GM18870 (cell line): ENCODE measurements at regions not wholly inside any gene's neighbourhood (a gene's known extent, or its start where the extent isn't known, plus 50 kb on each side); places are given as distances from the start of the nearest gene placed in this dataset.
"Not testable (repeated sequence)": the region's sequence is repeated elsewhere in the genome, so short reads cannot be mapped to it uniquely, and the experiment has no call there.

Experiments used
- ATAC-seq: cut with Tn5 transposase; IDR thresholded peaks from one replicate; pipeline ENCODE4 v1.9.1; 2021; ENCODE audit warnings: moderate library complexity; ENCODE audit not compliant: unreplicated experiment

GRCh38 chr10:52533986-52534385 lies 219.9 kb downstream of the DKK1 start:
- ATAC-seq: no peak

- no peak for ATAC-seq
These were observed 225.4 kb downstream of the DKK1 start for GRCh38 chr10:52539463-52539862.

GRCh38 chr10:52540479-52540984 lies 226.5 kb downstream of the DKK1 start:
- no peak for ATAC-seq

DNA sequence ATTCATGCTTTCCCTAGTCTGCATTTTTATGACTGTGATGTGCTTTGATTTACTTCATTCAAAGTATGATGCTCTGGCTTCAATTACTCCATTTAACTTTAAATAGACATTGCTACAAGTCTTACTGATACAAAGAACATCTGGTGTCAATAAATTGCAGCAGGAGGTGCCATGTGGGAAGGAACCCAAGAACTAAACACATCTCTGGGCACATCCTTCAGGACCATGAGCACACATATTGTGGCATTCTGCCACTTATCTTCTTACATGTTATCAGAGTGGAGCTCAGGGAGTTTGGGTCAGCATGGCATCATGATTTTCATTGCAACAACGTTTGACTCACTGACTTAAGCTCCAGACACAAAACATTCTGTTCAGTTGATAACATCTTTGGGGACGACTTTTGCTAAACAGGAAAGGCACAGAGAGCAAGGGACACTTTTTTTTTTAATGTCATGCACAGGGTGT lies 227.0 kb downstream of the DKK1 start:
- ATAC-seq: no peak

GRCh38 chr10:52542906-52543305 lies 228.8 kb downstream of the DKK1 start:
- no peak for ATAC-seq

GRCh38 chr10:52551046-52551445 lies 221.5 kb downstream of the MBL2 start:
- no peak for ATAC-seq

- peak; percentile 79 for ATAC-seq
These were observed 214.5 kb downstream of the MBL2 start for GRCh38 chr10:52558090-52558489.

GRCh38 chr10:52561322-52561721 lies 211.3 kb downstream of the MBL2 start:
- ATAC-seq: no peak

DNA sequence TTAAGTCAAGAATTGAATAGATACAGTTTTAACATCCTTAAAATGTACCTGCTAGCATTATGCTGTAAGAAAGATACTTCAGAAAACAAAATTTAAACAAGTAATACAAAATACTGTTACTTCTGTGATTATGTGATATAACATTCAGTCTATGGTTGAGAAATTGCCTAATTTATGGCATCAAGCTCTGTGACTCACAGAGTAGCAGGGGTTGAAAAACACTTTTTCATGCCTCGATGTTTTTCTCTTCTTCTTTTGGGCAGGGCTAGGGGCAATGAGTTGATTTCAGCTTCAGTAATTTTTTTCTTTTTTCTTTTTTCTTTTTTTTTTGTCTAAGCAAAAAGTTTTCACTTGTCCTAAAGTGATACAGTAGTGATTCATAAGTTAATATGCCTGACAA lies 209.2 kb downstream of the MBL2 start:
- ATAC-seq: no peak

GRCh38 chr10:52566471-52567246 lies 205.9 kb downstream of the MBL2 start:
- ATAC-seq: no peak

GRCh38 chr10:52567247-52567580 lies 205.4 kb downstream of the MBL2 start:
- ATAC-seq: no peak

DNA sequence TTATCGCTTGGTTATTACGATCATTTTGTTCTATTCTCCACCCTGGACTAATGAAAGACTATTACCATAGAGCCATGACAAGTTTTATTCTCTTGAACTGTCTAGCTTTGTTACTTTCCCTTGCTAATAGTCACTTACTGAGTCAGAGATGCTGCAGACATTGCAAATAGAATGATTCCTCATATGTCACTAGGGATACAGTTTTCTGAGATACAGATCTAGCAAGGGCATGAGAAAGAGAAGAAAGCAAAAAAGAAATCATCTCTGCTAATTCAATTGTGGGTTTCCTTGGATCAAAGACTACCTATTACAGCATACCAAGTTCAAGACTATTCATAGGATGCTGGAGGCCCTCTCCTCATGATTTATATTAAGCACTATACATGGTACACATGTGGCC lies 204.3 kb downstream of the MBL2 start:
- ATAC-seq: no peak

- no peak for ATAC-seq
These were observed 202.1 kb downstream of the MBL2 start for GRCh38 chr10:52570490-52570889.

DNA sequence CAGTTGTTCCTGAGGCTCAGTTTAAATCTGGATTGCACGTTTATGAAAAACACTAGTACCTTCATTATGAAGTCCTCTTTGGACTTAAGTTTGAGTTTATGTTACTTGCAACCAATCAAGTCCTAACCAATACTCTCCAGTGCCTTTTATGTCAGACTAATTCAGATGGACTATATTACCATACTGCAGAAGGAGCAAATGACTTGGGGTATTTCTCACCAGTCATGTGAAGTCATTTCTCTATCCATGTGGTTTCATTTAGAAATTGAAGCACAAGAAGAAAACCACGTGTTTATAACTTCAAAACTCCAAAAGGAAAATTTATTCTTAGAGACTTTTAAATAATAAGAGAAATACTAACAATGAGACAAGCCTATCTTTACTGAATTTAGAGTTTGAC lies 201.6 kb downstream of the MBL2 start:
- peak; percentile 17 for ATAC-seq

- no peak for ATAC-seq
These were observed 200.9 kb downstream of the MBL2 start for GRCh38 chr10:52571516-52572182.

DNA sequence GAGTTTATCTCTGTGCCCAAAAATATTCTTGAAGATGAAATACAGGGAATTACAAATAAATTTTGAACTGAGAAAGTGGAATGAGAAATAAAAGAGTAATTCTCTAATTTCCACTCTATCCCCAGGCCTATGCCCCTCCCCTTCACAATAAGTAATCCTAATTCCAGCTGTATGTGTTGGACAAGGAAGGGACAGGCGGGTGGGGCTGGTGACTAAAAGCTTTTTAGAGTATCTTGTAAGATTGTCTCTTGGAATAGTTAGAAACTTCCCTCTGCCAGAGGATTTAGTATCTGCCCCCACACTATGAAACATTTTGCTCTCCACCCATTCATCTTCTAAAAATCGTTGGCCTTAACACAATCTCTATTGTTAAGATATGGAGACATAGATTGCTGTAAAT lies 199.2 kb downstream of the MBL2 start:
- ATAC-seq: no peak

DNA sequence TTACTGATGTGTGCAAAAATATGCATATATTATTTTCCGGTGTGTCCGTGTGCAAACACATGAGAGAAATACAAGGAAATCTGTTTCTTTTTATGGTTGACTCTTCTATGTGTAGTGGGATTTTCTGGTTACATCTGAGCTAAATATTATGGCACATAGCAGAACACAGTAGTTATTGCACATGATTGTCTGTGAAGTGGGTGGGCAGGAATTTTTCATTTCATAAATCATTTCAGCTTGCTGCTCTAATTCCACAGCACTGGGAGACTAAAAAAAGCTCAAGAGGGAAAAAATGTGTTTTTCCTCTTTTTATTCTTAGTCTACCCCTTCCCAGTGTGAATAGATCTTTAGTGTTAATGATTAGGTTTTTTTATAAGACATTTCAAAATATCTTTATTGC lies 197.9 kb downstream of the MBL2 start:
- ATAC-seq: no peak

DNA sequence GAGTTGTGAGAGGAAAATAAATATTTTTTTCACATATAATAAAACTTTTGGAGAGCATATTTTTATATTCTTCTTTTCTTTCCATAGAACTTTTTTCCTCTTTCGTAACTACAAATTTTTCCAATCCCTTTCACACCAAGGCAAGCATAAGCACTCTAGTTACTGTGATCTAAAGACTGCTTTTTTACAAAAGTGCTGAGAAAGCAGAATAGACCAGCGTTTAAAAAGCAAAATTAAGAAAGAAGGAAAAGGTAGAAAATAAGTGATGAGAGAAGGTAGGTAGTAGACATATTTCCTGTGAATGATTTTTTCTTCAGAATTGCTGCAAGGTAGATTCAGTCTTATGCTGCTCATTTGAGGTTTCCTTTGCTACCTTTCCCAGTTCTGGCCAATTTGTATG lies 195.5 kb downstream of the MBL2 start:
- no peak for ATAC-seq

DNA sequence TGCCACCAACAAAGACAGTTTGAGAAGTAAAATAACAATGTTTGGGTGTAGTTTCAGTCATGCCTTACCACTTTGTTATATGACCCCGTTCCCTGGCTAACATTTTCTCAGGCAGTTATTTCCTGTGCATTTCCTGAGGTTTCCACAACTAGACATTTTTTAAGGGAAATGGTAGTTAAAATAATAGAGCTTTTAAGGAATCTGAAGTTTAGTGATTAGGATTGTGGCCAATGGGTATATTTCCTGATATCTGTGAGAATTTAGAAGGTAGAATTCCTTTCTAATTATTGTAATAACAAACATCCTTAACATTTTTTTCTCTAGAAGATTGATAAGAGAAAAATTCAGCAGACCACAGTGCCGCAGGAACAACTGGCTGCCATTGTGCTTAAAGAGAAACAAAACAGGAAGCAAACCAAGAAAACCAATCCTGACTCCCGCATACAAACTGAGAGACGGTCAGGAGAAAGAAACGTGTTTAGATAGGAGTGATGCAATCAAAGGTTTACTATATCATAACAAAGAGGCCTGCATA lies 193.6 kb downstream of the MBL2 start:
- ATAC-seq: no peak

DNA sequence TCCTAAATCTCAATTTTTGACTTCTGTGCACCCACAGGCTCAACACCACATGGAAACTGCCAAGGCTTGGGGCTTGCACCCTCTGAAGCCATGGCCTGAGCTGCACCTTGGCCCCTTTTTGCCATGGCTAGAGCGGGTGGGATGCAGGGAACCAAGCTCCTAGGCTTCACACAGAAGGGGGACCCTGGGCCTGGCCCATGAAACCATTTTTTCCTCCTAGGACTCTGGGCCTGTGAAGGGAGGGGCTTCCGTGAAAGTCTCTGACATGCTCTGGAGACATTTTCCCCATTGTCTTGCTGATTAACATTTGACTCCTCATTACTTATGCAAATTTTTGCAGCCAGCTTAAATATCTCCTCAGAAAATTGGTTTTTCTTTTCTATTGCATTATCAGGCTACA lies 190.9 kb downstream of the MBL2 start:
- not testable (repeated sequence) for ATAC-seq

DNA sequence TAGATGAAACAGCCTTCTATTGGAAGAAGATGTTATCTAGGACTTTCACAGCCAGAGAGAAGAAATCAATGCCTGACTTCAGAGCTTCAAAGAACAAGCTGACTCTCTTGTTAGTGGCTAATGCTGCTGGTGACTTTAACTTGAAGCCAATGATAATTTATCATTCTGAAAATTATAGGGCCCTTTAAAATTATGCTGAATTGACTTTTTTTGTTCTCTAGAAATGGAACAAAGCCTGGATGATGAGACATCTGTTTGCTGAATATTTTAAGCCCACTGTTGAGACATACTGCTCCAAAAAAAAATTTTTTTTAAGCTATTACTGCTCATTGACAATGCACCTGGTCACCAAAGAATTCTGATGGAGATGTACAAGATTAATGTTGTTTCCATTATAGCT lies 189.2 kb downstream of the MBL2 start:
- ATAC-seq: no peak

DNA sequence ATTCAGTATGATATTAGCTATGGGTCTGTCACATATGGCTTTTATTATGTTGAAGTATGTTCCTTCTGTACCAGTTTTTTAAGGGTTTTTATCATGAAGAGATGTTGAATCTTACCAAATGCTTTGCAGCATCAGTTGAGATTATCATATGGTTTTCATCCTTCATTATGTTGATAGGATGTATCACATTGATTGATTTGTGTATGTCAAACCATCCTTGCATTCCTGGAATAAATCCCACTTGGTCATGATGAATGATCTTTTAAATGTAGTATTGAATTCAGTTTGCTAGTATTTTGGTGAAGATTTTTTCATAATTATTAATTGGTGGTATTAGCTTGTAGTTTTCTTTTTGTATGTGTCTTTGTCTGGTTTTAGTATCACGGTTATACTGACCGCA lies 185.9 kb downstream of the MBL2 start:
- ATAC-seq: no peak
